Vagina (tissue), 2 donors: ENCODE measurements at regions not wholly inside any gene's neighbourhood (a gene's known extent, or its start where the extent isn't known, plus 50 kb on each side); places are given as distances from the start of the nearest gene placed in this dataset.

Experiments
- DNase-seq, 2 donors: peaks; one replicate each; pipeline ENCODE4 v3.0.0-alpha.2; 2017; ENCODE audit errors: extremely low spot score in 2 of 2
- H3K27ac ChIP-seq: fragments of 200-600 bp; sonication (generic); one replicate; pipeline ENCODE4 v1.5.1; 2019
- H3K27me3 ChIP-seq: fragments of 200-600 bp; sonication (generic); one replicate; pipeline ENCODE4 v1.5.1; 2019
- H3K36me3 ChIP-seq, 2 donors: fragments of 200-600 bp; sonication (generic); one replicate each; pipeline ENCODE4 v1.5.1; 2017 to 2019
- H3K4me1 ChIP-seq: fragments of 200-600 bp; sonication (generic); one replicate; pipeline ENCODE4 v1.5.1; 2019
- H3K4me3 ChIP-seq, 2 donors: fragments of 200-600 bp; sonication (generic); 1 replicate in 1 of 2; 2 replicates in 1 of 2; pipeline ENCODE4 v1.5.1; 2016 to 2019
- H3K9me3 ChIP-seq: fragments of 200-600 bp; sonication (generic); one replicate; pipeline ENCODE4 v1.5.1; 2019
- CTCF ChIP-seq, 3 experiments: fragments of 450-650 bp in 2 of 3; fragments of 200-600 bp in 1 of 3; sonication (generic) in 1 of 3; IDR thresholded peaks; one replicate each; pipeline ENCODE4 v1.5.1; 2017 to 2019; ENCODE audit warnings: antibody characterized with exemption in 3 of 3, mild to moderate bottlenecking in 2 of 3, moderate library complexity in 2 of 3
- POLR2A ChIP-seq, 2 donors: fragments of 450-650 bp; IDR thresholded peaks; one replicate each; pipeline ENCODE4 v1.6.1; 2017; ENCODE audit warnings: antibody characterized with exemption in 2 of 2, mild to moderate bottlenecking in 2 of 2, moderate library complexity in 2 of 2
- POLR2AphosphoS5 ChIP-seq, 2 donors: sonication (generic); formaldehyde crosslinking; IDR thresholded peaks; one replicate each; pipeline ENCODE4 v1.9.0; 2017; ENCODE audit warnings: antibody characterized with exemption in 2 of 2, mild to moderate bottlenecking in 2 of 2, low read depth in 1 of 2; ENCODE audit not compliant: insufficient read depth in 1 of 2
- intact Hi-C: fragments of 100-400 bp; cut with DNase I; formaldehyde crosslinking; loops from one replicate; pipeline ENCODE4 v1.15.1; 2023

- Histone ChIP-seq H3K36me3 (no peaks in the 10 kb centered on the region), H3K4me1 (no peaks in the 10 kb centered on the region), H3K9me3 (no peaks in the 10 kb centered on the region), H3K27me3 (no peaks in the 10 kb centered on the region), H3K27ac (no peak overlapping the region), H3K4me3 (no peak overlapping the region)
- no peak for DNase-seq
- intact Hi-C loops: no loop called here
- no peak for TF ChIP-seq POLR2A (IDR thresholded peaks at IDR 0.05)
- no peak for TF ChIP-seq CTCF (IDR thresholded peaks at IDR 0.05)
- TF ChIP-seq POLR2AphosphoS5 (IDR thresholded peaks at IDR 0.05; ENCODE audit: insufficient read depth in 1 of 2, low read depth in 1 of 2): no peak
These were observed 427.6 kb downstream of the GBA3 start for GRCh38 chr4:23120374-23120773.

GRCh38 chr4:23117826-23118225 lies 425.1 kb downstream of the GBA3 start:
- intact Hi-C loops: no loop called here
- Histone ChIP-seq H3K4me3 (no peak overlapping the region), H3K27me3 (no peaks in the 10 kb centered on the region), H3K27ac (no peak overlapping the region), H3K36me3 (no peaks in the 10 kb centered on the region), H3K4me1 (no peaks in the 10 kb centered on the region), H3K9me3 (no peaks in the 10 kb centered on the region)
- DNase-seq: no peak
- TF ChIP-seq POLR2AphosphoS5 (IDR thresholded peaks at IDR 0.05; ENCODE audit: insufficient read depth in 1 of 2, low read depth in 1 of 2) (no peak), CTCF (IDR thresholded peaks at IDR 0.05) (no peak), POLR2A (IDR thresholded peaks at IDR 0.05) (no peak)

GRCh38 chr4:23114538-23114937 lies 421.8 kb downstream of the GBA3 start:
- DNase-seq: no peak
- no peaks in the 10 kb centered on the region for H3K4me1 ChIP-seq
- no peak for TF ChIP-seq CTCF (IDR thresholded peaks at IDR 0.05)
- no peak for TF ChIP-seq POLR2A (IDR thresholded peaks at IDR 0.05)
- TF ChIP-seq POLR2AphosphoS5 (IDR thresholded peaks at IDR 0.05; ENCODE audit: insufficient read depth in 1 of 2, low read depth in 1 of 2): no peak
- H3K27me3 ChIP-seq: no peaks in the 10 kb centered on the region
- no peak overlapping the region for H3K4me3 ChIP-seq
- H3K27ac ChIP-seq: no peak overlapping the region
- H3K9me3 ChIP-seq: no peaks in the 10 kb centered on the region
- H3K36me3 ChIP-seq: no peaks in the 10 kb centered on the region
- intact Hi-C loops: no loop called here

- intact Hi-C loops: no loop called here
- no peaks in the 10 kb centered on the region for H3K4me1 ChIP-seq
- DNase-seq: no peak
- no peak for TF ChIP-seq CTCF (IDR thresholded peaks at IDR 0.05)
- no peak for TF ChIP-seq POLR2AphosphoS5 (IDR thresholded peaks at IDR 0.05; ENCODE audit: insufficient read depth in 1 of 2, low read depth in 1 of 2)
- TF ChIP-seq POLR2A (IDR thresholded peaks at IDR 0.05): no peak
- H3K27ac ChIP-seq: no peak overlapping the region
- no peak overlapping the region for H3K4me3 ChIP-seq
- no peaks in the 10 kb centered on the region for H3K27me3 ChIP-seq
- H3K36me3 ChIP-seq: no peaks in the 10 kb centered on the region
- no peaks in the 10 kb centered on the region for H3K9me3 ChIP-seq
These were observed 420.4 kb downstream of the GBA3 start for GRCh38 chr4:23113104-23113503.

- Histone ChIP-seq H3K9me3 (no peaks in the 10 kb centered on the region), H3K36me3 (no peaks in the 10 kb centered on the region), H3K27me3 (no peaks in the 10 kb centered on the region), H3K4me1 (no peaks in the 10 kb centered on the region), H3K4me3 (no peak overlapping the region), H3K27ac (no peak overlapping the region)
- no peak for TF ChIP-seq CTCF (IDR thresholded peaks at IDR 0.05)
- no peak for TF ChIP-seq POLR2AphosphoS5 (IDR thresholded peaks at IDR 0.05; ENCODE audit: insufficient read depth in 1 of 2, low read depth in 1 of 2)
- TF ChIP-seq POLR2A (IDR thresholded peaks at IDR 0.05): no peak
- intact Hi-C loops: no loop called here
- no peak for DNase-seq
These were observed 413.8 kb downstream of the GBA3 start for GRCh38 chr4:23106516-23106915.
